Esophagus squamous epithelium (tissue), 5 donors: ENCODE measurements at regions not wholly inside any gene's neighbourhood (a gene's known extent, or its start where the extent isn't known, plus 50 kb on each side); places are given as distances from the start of the nearest gene placed in this dataset.

Experiments used
- DNase-seq: peaks from one replicate; lab custom pipeline; 2025; lab: John Stamatoyannopoulos, UW
- H3K27ac ChIP-seq, 4 donors: fragments of 200-600 bp; sonication (generic); one replicate each; pipeline ENCODE4 v1.5.1; 2016 to 2019; ENCODE audit warnings: mild to moderate bottlenecking in 1 of 4
- H3K27me3 ChIP-seq, 4 donors: fragments of 200-600 bp; sonication (generic); 1 replicate in 3 of 4; 2 replicates in 1 of 4; pipeline versions ENCODE4 v1.5.1 to v1.6.0; 2017 to 2021; ENCODE audit warnings: antibody characterized with exemption in 1 of 4
- H3K36me3 ChIP-seq, 3 donors: fragments of 200-600 bp; sonication (generic); one replicate each; pipeline ENCODE4 v1.5.1; 2016 to 2019
- H3K4me1 ChIP-seq, 3 donors: fragments of 200-600 bp; sonication (generic); one replicate each; pipeline ENCODE4 v1.5.1; 2017 to 2019
- H3K4me3 ChIP-seq, 4 donors: fragments of 200-600 bp; sonication (generic); 1 replicate in 3 of 4; 2 replicates in 1 of 4; pipeline ENCODE4 v1.5.1; 2016 to 2019; ENCODE audit warnings: mild to moderate bottlenecking in 2 of 4, moderate library complexity in 1 of 4
- H3K9me3 ChIP-seq, 3 donors: fragments of 200-600 bp; sonication (generic); one replicate each; pipeline ENCODE4 v1.5.1; 2016 to 2019
- POLR2A ChIP-seq, 4 donors: fragments of 450-650 bp; IDR thresholded peaks; one replicate each; pipeline ENCODE4 v1.6.1; 2017; ENCODE audit warnings: antibody characterized with exemption in 4 of 4, mild to moderate bottlenecking in 4 of 4, moderate library complexity in 3 of 4
- WGBS, 2 donors: methylation state at CpG; one replicate each; pipeline ENCODE4 v1.1.5; 2018; 5-methylcytosine and 5-hydroxymethylcytosine counted together
- intact Hi-C: fragments of 100-400 bp; cut with DNase I; formaldehyde crosslinking; loops from one replicate; pipeline ENCODE4 v1.15.0; 2022
- TF ChIP-seq, protein P1 (sequence below), 6 experiments: fragments of 450-650 bp in 4 of 6; fragments of 200-600 bp in 2 of 6; sonication (generic) in 2 of 6; IDR thresholded peaks; one replicate each; pipeline ENCODE4 v1.5.1; 2016 to 2019; ENCODE audit warnings: antibody characterized with exemption in 6 of 6, mild to moderate bottlenecking in 4 of 6, moderate library complexity in 4 of 6
- donor health status: DM: yes; HTN: yes; CAD: no.

DNA sequence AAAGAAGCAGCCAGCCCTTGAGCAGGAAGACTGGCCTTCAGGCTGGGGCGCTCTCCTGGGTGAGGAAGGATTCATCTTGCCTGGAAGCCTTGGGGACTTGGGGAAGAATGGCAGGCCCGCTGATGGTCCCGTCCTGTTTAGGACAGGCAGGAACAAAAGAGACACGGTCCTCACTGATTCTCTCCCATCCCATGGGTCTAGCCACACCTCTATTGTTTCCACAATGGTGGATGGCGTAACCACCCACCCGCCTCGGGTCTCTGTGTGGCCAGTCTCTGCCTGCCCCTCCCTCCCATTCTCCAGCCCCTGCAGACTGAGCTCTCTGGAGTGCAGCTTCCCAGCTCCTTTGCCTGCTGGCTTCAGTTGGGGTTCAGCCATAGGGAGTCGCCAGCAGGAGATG lies 284.3 kb downstream of the UACA start:
- Histone ChIP-seq H3K4me3 (no peak overlapping the region), H3K27me3 (peaks cover 0 to 62% (median 0%) of the 10 kb centered on the region in 4 donors), H3K4me1 (peaks cover 10 to 26% (median 14%) of the 10 kb centered on the region in 3 donors), H3K36me3 (no peaks in the 10 kb centered on the region), H3K27ac (no peak overlapping the region), H3K9me3 (no peaks in the 10 kb centered on the region)
- TF ChIP-seq, protein P1, sequence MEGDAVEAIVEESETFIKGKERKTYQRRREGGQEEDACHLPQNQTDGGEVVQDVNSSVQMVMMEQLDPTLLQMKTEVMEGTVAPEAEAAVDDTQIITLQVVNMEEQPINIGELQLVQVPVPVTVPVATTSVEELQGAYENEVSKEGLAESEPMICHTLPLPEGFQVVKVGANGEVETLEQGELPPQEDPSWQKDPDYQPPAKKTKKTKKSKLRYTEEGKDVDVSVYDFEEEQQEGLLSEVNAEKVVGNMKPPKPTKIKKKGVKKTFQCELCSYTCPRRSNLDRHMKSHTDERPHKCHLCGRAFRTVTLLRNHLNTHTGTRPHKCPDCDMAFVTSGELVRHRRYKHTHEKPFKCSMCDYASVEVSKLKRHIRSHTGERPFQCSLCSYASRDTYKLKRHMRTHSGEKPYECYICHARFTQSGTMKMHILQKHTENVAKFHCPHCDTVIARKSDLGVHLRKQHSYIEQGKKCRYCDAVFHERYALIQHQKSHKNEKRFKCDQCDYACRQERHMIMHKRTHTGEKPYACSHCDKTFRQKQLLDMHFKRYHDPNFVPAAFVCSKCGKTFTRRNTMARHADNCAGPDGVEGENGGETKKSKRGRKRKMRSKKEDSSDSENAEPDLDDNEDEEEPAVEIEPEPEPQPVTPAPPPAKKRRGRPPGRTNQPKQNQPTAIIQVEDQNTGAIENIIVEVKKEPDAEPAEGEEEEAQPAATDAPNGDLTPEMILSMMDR (IDR thresholded peaks at IDR 0.05): no peak
- TF ChIP-seq POLR2A (IDR thresholded peaks at IDR 0.05): no peak
- WGBS, 2 donors: 76 to 85% methylated on average over 3 to 7 of the region's 8 CpGs
- intact Hi-C loops: no loop called here
- DNase-seq: no peak

DNA sequence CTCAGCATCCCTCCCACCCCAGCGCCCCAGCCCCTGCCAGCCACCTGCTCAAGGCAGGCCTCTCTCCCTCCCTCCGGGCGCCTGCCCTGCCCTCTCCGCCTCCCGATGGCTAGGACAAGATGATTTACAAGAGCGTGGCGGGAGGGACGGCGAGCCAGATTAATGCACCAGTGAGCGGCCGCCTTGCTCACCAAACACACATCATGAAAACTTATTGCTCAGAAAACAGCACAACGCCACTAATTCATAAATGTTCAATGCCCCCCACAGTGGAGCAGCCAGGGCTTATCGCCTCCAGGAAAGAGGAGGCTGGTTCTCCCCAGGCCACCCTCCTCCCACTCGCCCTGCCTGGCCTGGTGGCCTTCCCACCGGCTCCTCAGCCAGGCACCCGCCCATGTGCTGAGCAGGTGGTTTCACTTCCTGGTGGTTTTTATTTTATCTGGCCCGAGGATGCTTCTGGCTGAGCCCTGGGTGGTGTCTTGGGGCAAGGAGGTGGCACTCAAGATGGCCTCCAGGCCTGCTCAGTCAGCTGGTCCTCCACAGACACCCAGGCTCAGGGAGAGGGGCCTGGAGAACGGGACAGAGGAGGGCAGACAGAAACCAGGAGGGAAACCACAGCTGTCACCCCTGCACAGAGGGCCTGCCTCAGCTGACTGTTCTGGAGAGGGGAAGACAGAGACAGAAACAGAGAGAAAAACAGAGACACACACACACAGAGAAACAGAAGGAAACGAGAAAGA lies 284.9 kb downstream of the UACA start:
- TF ChIP-seq, protein P1 (IDR thresholded peaks at IDR 0.05): no peak
- TF ChIP-seq POLR2A (IDR thresholded peaks at IDR 0.05): no peak
- DNase-seq: no peak
- Histone ChIP-seq H3K27ac (no peak overlapping the region), H3K27me3 (peaks cover 0 to 63% (median 0%) of the 10 kb centered on the region in 4 donors), H3K9me3 (no peaks in the 10 kb centered on the region), H3K4me1 (peaks cover 14 to 32% (median 20%) of the 10 kb centered on the region in 3 donors), H3K4me3 (no peak overlapping the region), H3K36me3 (no peaks in the 10 kb centered on the region)
- intact Hi-C loops: no loop called here
- 73 to 95% methylated on average over 11 to 17 of the region's 19 CpGs for WGBS, 2 donors

DNA sequence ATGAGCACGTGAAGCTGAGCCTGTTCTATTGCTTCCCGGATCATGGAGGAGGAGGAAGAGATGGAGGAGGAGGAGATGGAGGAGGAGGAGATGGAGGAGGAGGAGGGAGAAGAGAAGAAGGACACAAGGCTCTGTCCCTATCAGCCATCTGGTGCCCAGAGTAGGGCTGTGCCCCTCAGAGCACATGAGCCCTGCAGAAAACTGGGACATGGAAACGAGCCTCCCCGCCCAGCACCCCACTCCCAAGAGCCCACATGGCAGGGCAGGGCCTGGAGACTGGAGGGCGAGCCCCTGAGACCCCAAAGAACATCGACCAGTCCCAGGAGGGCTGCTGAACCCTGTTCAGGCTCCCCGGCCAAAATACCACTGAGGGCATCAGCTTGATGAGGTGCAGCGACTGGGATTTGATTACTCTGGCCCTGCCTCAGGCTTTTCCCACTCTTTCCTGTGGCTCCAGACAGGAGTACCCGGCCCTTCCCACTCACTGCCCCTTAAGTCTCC lies 285.6 kb downstream of the UACA start:
- intact Hi-C loops: no loop called here
- TF ChIP-seq POLR2A (IDR thresholded peaks at IDR 0.05): no peak
- TF ChIP-seq, protein P1 (IDR thresholded peaks at IDR 0.05): no peak
- 87 to 96% methylated on average over 4 to 8 of the region's 9 CpGs for WGBS, 2 donors
- peaks cover 0 to 61% (median 0%) of the 10 kb centered on the region in 4 donors for H3K27me3 ChIP-seq
- DNase-seq: no peak
- H3K9me3 ChIP-seq: no peaks in the 10 kb centered on the region
- H3K36me3 ChIP-seq: no peaks in the 10 kb centered on the region
- peaks cover 14 to 36% (median 22%) of the 10 kb centered on the region in 3 donors for H3K4me1 ChIP-seq
- no peak overlapping the region for H3K27ac ChIP-seq
- H3K4me3 ChIP-seq: no peak overlapping the region

DNA sequence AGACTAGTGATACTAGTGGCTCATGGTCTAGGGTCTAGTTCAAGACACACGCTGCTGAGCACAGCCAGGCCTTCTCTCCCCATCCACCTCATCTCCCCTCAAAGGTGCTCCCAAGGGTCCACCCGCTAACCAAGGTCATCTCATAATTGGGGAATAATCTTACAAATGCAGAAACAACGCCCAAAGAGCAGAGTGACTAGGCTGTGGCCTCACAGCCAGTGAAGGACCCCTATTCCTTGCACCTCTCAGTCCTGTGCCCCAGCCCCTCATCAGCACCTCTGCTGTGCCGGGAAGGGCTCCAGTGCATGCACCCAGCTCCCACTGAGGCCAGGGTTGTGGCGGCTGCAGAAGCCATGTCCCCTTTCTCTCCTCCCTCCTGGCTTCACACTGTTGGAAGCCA lies 286.9 kb downstream of the UACA start:
- H3K27ac ChIP-seq: no peak overlapping the region
- TF ChIP-seq, protein P1 (IDR thresholded peaks at IDR 0.05): no peak
- no peak for TF ChIP-seq POLR2A (IDR thresholded peaks at IDR 0.05)
- H3K4me1 ChIP-seq: peaks cover 14 to 36% (median 22%) of the 10 kb centered on the region in 3 donors
- intact Hi-C loops: no loop called here
- no peaks in the 10 kb centered on the region for H3K36me3 ChIP-seq
- H3K27me3 ChIP-seq: peaks cover 0 to 66% (median 0%) of the 10 kb centered on the region in 4 donors
- no peak for DNase-seq
- WGBS, 2 donors: 88 to 97% methylated on average over 4 of the region's 5 CpGs
- H3K9me3 ChIP-seq: no peaks in the 10 kb centered on the region
- H3K4me3 ChIP-seq: no peak overlapping the region

DNA sequence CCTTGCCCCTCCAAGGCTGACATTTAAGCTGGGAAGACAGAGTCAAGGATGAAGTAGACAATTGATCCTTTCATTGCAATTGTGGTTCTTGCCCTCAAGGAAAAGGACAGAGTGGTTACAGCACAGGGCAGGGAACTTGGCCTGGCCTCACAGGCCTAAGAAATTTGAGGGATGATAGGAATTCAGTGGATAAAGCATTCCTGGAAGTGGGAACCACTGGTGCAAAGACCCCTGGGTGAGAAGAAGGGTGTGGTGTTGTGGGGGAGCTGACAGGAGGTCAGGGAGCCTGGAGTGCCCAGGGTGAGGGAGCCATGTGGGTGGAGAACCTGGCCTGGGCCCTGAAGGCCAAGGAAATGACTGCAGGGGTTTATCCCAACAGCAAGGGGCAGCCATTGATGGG lies 287.4 kb downstream of the UACA start:
- H3K27ac ChIP-seq: peak overlapping the region in 1 of 4 donors; percentile 79
- H3K9me3 ChIP-seq: no peaks in the 10 kb centered on the region
- intact Hi-C loops: no loop called here
- TF ChIP-seq, protein P1 (IDR thresholded peaks at IDR 0.05): no peak
- peaks cover 0 to 61% (median 0%) of the 10 kb centered on the region in 4 donors for H3K27me3 ChIP-seq
- H3K4me1 ChIP-seq: peaks cover 14 to 36% (median 22%) of the 10 kb centered on the region in 3 donors
- no peaks in the 10 kb centered on the region for H3K36me3 ChIP-seq
- DNase-seq: no peak
- H3K4me3 ChIP-seq: no peak overlapping the region
